HUES64 (cell line): ENCODE measurements at regions not wholly inside any gene's neighbourhood (a gene's known extent, or its start where the extent isn't known, plus 50 kb on each side); places are given as distances from the start of the nearest gene placed in this dataset.

Experiments used
- H3K27ac ChIP-seq: 2 replicates; pipeline ENCODE4 v1.7.0; 2013; ENCODE audit warnings: low read depth, low read length, inconsistent platforms
- H3K27me3 ChIP-seq: 2 replicates; pipeline ENCODE4 v1.6.1; 2013; ENCODE audit warnings: mild to moderate bottlenecking, low read length; ENCODE audit not compliant: insufficient read depth
- H3K36me3 ChIP-seq: 2 replicates; pipeline ENCODE4 v1.6.1; 2013; ENCODE audit warnings: mild to moderate bottlenecking, low read length; ENCODE audit not compliant: insufficient read depth
- H3K4me1 ChIP-seq: 2 replicates; pipeline ENCODE4 v1.6.1; 2013; ENCODE audit warnings: mild to moderate bottlenecking, low read length, moderate library complexity; ENCODE audit not compliant: insufficient read depth
- H3K4me3 ChIP-seq: 2 replicates; pipeline ENCODE4 v1.5.1; 2013; ENCODE audit warnings: mild to moderate bottlenecking, low read length, moderate library complexity
- H3K9ac ChIP-seq: 2 replicates; pipeline ENCODE4 v1.6.1; 2013; ENCODE audit warnings: mild to moderate bottlenecking, low read depth, low read length
- H3K9me3 ChIP-seq: 2 replicates; pipeline ENCODE4 v1.6.1; 2013; ENCODE audit warnings: low read depth, low read length; ENCODE audit not compliant: insufficient read depth
- WGBS: fragments of 150-250, 120-280 bp; methylation state at CpG from one replicate; pipeline ENCODE4 v1.1.7; 2013; ENCODE audit warnings: missing lambda C conversion rate; 5-methylcytosine and 5-hydroxymethylcytosine counted together

DNA sequence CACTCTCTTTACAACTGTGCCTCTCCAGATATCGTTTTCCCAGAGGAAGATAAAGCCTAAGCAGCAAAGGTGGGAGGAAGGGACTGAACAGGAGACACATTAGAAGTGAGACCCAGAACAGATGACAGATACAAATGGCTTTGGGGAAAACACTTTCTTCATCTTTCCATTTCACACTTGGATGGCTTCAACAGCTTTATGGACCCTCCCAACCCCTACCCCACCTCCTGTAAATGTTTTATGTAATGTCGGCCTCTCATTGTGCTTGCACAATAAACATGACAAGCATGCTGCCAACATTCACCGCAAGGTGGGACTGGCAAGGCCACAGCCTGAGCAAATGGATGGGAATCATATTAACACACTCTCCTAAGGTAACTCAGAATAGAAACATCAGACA is 1088.6 kb downstream of the TUSC7 start:
- no peak overlapping the region for H3K27ac ChIP-seq
- no peaks in the 10 kb centered on the region for H3K9me3 ChIP-seq
- WGBS, result 94% methylated on average over 3 of the region's 3 CpGs
- H3K4me1 ChIP-seq, result peaks cover 17% of the 10 kb centered on the region
- no peak overlapping the region for H3K4me3 ChIP-seq
- no peaks in the 10 kb centered on the region for H3K27me3 ChIP-seq
- no peaks in the 10 kb centered on the region for H3K36me3 ChIP-seq
- H3K9ac ChIP-seq, result no peak overlapping the region

DNA sequence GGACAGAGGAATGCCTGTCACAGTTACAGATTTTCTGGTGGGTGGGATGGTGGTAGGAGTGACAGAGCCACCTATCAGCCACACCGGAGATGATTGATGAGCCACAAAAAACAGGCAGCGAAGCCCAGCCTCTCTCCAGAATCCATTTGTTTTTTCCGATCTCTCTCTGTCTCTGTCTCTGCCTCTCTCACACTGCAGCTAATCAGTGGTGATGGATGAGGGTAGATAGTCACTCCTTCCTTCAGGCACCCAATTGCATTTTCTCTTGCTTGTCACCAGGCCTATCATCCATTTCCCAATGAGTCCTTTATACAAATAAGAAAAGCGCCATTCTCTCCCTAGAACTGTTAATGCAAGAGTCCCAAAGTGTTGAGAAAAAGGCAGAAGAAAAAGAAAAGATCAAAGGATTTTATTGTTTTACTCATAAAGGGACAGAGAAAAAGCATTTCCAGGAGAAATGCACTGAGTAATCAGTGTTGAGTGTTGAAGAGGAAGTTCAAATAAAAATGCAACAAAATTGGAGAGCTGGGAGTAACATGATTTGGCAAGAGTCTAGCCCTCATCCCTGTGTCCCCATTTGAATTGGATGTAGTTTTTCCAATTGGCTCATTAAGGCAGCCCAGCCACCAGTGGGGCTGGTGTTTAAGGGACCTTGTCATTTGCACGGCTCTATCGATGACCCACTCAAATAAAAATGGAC is 1089.3 kb downstream of the TUSC7 start:
- 79% methylated on average over 6 of the region's 6 CpGs for WGBS
- H3K27me3 ChIP-seq, result no peaks in the 10 kb centered on the region
- H3K9me3 ChIP-seq, result no peaks in the 10 kb centered on the region

GRCh38 chr3:117799387-117799735 is 1089.8 kb downstream of the TUSC7 start:
- 97% methylated on average over 2 of the region's 2 CpGs for WGBS
- Histone ChIP-seq H3K4me3 (no peak overlapping the region), H3K4me1 (peaks cover 17% of the 10 kb centered on the region), H3K27me3 (no peaks in the 10 kb centered on the region), H3K9ac (no peak overlapping the region), H3K36me3 (no peaks in the 10 kb centered on the region), H3K27ac (no peak overlapping the region), H3K9me3 (no peaks in the 10 kb centered on the region)

More for the DNA sequence above, 1089.3 kb downstream of the TUSC7 start:
- H3K27ac ChIP-seq, result no peak overlapping the region
- no peak overlapping the region for H3K4me3 ChIP-seq
- H3K36me3 ChIP-seq, result no peaks in the 10 kb centered on the region
- H3K4me1 ChIP-seq, result peaks cover 17% of the 10 kb centered on the region
- no peak overlapping the region for H3K9ac ChIP-seq

GRCh38 chr3:117801912-117802239 is 1092.3 kb downstream of the TUSC7 start:
- Histone ChIP-seq H3K9me3 (no peaks in the 10 kb centered on the region), H3K4me1 (peaks cover 17% of the 10 kb centered on the region), H3K36me3 (no peaks in the 10 kb centered on the region), H3K27me3 (no peaks in the 10 kb centered on the region), H3K27ac (no peak overlapping the region), H3K9ac (peak overlapping the region; percentile 25; the same call in 1 of the 2 replicates), H3K4me3 (no peak overlapping the region)
- WGBS, result 55% methylated on average over 2 of the region's 2 CpGs

DNA sequence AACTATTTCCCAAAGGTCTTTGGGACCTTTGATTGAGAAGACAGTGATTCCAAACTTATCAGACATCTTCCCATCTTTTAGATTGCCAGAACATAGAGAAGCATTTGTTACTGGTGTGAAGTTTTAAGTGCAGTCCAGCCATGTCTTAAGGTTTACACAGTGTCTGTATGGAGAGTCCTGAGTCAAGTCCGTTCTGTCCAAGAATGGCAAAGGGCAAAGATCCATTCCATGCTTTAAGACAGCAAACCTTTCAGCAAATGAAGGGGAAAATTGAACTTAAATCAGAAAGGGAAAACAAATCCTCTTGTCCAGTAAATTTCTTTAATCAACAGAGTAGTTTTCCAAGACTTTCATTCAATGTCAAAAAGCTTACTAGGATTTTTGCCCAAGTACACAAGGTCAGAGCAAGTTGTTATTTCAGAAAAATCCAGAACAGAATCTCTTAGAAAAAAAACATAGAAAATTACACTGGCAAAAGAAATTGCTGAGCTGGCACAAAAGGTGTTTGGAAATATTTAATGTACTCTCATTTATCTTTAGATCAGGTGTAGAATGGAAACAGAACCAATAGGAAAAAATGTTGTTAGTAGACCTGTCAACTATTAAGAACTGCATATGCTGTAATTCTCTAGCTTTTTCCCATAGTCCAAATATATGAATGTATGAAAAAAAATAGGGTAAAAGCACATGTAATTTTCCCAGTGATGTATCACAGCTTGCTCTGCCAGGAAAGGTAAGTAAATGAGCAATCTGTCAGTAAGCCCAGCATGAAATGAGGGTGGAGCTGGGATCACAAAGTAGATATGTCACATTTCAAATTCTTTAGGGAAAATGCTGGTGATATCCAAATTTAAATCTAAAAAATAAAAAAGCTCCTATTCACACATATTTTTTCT is 1099.9 kb downstream of the TUSC7 start:
- Histone ChIP-seq H3K27me3 (no peaks in the 10 kb centered on the region), H3K27ac (no peak overlapping the region), H3K36me3 (no peaks in the 10 kb centered on the region), H3K9me3 (no peaks in the 10 kb centered on the region), H3K4me3 (no peak overlapping the region), H3K9ac (no peak overlapping the region), H3K4me1 (no peaks in the 10 kb centered on the region)
- 83% methylated on average over 1 of the region's 1 CpG for WGBS

- Histone ChIP-seq H3K27me3 (no peaks in the 10 kb centered on the region), H3K36me3 (no peaks in the 10 kb centered on the region), H3K9ac (no peak overlapping the region), H3K27ac (no peak overlapping the region), H3K4me3 (no peak overlapping the region), H3K9me3 (no peaks in the 10 kb centered on the region), H3K4me1 (no peaks in the 10 kb centered on the region)
- WGBS, result 92% methylated on average over 2 of the region's 2 CpGs
Observed at GRCh38 chr3:117811786-117812185, 1102.2 kb downstream of the TUSC7 start.

DNA sequence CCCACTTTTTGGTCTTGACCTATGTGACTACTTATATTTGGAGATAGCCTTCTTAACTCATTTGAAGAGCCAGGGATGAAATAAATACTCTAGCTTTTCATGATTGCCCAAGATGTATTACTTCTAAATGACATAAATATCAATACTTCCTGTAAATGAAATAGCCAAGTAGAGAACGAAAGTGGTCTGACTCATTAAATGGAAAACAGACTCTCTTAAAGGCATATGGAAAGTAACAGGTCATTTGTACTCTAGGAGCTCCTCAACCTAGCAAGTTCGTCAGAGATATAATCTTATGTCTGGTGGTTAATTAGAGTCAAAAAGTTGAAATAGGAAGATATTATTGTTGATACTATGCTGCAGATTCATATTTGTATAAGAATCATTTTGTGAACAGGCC is 1105.4 kb downstream of the TUSC7 start:
- no peak overlapping the region for H3K9ac ChIP-seq
- H3K4me1 ChIP-seq, result no peaks in the 10 kb centered on the region
- 95% methylated on average over 2 of the region's 2 CpGs for WGBS
- H3K4me3 ChIP-seq, result no peak overlapping the region
- no peaks in the 10 kb centered on the region for H3K27me3 ChIP-seq
- no peaks in the 10 kb centered on the region for H3K36me3 ChIP-seq
- no peaks in the 10 kb centered on the region for H3K9me3 ChIP-seq
- no peak overlapping the region for H3K27ac ChIP-seq

DNA sequence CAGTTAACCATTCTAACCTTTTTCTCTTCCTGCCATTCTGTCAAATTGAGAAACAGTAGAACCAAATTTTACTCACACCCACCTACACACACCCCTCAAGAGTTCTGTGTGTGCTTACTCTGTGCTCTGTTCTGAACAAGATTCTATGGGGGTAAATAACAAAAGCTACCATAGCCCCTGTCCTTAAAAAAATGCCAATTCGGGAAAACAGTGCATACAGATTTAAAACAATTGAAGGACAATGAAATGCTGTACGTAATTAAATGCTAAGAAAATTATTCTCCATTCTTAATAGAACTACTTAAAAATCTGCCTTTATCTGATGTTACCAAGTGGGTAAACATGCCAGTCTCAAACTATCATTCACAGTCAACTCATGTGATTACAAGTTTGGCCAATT is 1107.5 kb downstream of the TUSC7 start:
- H3K4me3 ChIP-seq, result no peak overlapping the region
- no peaks in the 10 kb centered on the region for H3K36me3 ChIP-seq
- no peak overlapping the region for H3K9ac ChIP-seq
- peaks cover 9% of the 10 kb centered on the region for H3K4me1 ChIP-seq
- H3K27ac ChIP-seq, result no peak overlapping the region
- WGBS, result 29% methylated on average over 1 of the region's 2 CpGs
- H3K27me3 ChIP-seq, result no peaks in the 10 kb centered on the region
- H3K9me3 ChIP-seq, result no peaks in the 10 kb centered on the region

- Histone ChIP-seq H3K9me3 (no peaks in the 10 kb centered on the region), H3K27me3 (no peaks in the 10 kb centered on the region), H3K4me1 (peaks cover 9% of the 10 kb centered on the region), H3K27ac (no peak overlapping the region), H3K4me3 (no peak overlapping the region), H3K36me3 (no peaks in the 10 kb centered on the region), H3K9ac (no peak overlapping the region)
- WGBS, result 90% methylated on average over 1 of the region's 1 CpG
Observed at GRCh38 chr3:117818592-117818991, 1109.0 kb downstream of the TUSC7 start.

DNA sequence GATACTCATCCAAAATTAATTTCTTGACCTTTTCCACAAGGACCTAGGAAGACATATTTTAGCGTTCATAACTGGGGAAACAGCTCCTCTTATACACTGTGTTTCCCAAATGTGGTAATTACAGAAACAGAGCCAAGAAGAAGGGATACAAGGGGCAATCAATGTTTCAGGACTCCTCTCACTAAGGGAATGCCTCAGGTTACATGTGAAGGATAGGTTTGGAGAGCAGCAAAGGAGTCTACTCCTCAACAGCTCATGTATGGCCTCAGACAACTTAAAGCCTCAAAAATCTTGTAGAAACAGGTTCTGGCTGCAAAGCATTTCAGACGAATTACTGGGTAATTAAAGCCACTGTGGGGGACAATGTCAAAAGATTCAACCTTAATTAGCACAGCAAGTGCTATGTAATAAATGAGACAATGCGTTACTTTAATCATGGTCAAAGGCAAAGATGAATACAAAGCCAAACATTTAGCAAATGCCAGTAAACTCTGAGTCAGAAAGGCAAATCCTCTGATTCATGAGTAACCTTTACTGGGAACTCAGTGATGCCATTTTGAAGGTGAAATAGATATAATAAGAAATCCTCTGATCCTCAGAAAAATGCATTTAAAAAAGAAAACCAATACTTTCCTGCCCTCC is 1111.2 kb downstream of the TUSC7 start:
- H3K4me3 ChIP-seq, result no peak overlapping the region
- no peaks in the 10 kb centered on the region for H3K27me3 ChIP-seq
- no peaks in the 10 kb centered on the region for H3K36me3 ChIP-seq
- no peaks in the 10 kb centered on the region for H3K9me3 ChIP-seq
- WGBS, result 67% methylated on average over 3 of the region's 3 CpGs
- no peak overlapping the region for H3K27ac ChIP-seq
- peaks cover 9% of the 10 kb centered on the region for H3K4me1 ChIP-seq
- H3K9ac ChIP-seq, result no peak overlapping the region

DNA sequence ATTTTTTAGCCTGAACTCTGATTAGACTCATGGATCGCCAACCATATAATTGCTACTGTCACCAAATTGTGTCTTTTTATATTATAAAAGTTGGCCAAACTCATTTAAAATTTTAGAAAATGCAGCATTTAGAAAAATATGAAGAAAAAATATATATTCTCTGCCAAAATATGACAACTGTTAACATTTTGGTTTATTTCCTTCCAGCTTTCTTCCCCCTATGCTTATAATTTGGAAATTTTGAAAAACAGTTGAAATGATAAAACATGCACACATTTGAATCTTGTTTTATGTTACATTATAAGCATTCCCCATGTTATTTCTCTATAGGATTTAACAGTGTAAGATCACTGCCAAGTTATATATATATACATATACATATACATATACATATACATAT is 1112.8 kb downstream of the TUSC7 start:
- H3K4me1 ChIP-seq, result peaks cover 9% of the 10 kb centered on the region

More for the DNA sequence above, 1112.8 kb downstream of the TUSC7 start:
- Histone ChIP-seq H3K4me3 (no peak overlapping the region), H3K36me3 (no peaks in the 10 kb centered on the region), H3K9me3 (no peaks in the 10 kb centered on the region), H3K27me3 (no peaks in the 10 kb centered on the region), H3K27ac (no peak overlapping the region), H3K9ac (no peak overlapping the region)
- no CpG with 5 or more reads among the region's 1 CpG for WGBS
